ENCODE measurements at regions not wholly inside any gene's neighbourhood (a gene's known extent, or its start where the extent isn't known, plus 50 kb on each side); places are given as distances from the start of the nearest gene placed in this dataset.

DNA sequence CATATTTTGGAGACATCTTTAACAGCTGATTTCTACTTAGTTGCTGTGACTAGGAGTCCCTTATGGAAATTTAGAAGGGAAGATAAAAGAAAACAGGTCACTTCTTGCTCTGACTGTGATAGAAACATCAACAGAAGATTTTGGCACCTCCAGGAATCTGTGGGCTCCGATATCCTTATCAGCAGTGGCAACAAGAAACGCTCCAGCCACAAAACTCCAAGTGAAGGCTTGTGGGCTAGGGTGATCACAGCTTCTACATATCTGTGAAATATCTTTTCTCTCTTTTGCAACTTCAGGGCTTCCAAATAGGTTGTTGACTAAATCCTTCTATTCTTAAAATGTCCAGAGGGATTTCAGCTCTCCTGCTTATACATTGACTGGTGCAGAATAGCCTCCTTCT is 1625.5 kb upstream of the CDH6 start:
- no peak overlapping the region for H3K27ac ChIP-seq
- TF ChIP-seq, protein P1, sequence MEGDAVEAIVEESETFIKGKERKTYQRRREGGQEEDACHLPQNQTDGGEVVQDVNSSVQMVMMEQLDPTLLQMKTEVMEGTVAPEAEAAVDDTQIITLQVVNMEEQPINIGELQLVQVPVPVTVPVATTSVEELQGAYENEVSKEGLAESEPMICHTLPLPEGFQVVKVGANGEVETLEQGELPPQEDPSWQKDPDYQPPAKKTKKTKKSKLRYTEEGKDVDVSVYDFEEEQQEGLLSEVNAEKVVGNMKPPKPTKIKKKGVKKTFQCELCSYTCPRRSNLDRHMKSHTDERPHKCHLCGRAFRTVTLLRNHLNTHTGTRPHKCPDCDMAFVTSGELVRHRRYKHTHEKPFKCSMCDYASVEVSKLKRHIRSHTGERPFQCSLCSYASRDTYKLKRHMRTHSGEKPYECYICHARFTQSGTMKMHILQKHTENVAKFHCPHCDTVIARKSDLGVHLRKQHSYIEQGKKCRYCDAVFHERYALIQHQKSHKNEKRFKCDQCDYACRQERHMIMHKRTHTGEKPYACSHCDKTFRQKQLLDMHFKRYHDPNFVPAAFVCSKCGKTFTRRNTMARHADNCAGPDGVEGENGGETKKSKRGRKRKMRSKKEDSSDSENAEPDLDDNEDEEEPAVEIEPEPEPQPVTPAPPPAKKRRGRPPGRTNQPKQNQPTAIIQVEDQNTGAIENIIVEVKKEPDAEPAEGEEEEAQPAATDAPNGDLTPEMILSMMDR (conservative IDR thresholded peaks at IDR 0.05) = no peak

DNA sequence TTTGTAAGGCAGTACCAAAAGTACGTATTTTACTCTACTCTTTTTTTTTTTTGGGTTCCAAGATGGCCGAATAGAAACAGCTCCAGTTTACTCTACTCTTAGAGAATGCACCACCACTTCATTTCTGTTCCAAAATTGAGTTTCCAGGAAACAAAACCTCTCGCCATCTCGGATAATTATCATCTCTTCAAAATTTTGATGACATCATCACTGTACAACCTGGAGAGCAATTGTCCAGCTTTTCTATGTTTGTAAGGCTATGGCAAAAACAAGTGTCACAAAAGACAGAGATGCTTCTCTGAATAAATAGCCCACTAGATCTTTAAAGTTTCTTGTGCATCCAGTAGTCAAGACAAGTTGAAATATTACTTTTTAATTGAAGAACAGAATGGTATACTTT is 1631.9 kb upstream of the CDH6 start:
- TF ChIP-seq, protein P1 (conservative IDR thresholded peaks at IDR 0.05) = no peak
- no peak overlapping the region for H3K27ac ChIP-seq

DNA sequence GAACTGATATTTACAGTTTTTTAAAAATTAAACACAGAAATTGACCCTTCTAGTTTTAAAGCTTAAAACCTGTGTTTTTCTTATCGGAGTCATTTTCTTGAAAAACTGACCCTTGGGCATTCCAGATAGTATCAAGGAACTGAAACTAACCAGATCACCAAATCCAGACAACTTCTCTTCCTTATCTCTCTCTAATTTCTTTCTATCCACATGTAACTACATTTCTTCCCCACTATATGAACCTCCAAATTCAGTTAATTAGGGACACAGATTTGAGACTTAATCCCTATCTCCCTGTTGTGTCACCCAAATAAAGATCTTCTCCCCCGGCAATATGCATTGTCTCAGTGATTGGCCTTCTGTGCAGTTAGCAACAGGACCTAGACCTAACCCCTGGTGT is 1643.0 kb upstream of the CDH6 start:
- TF ChIP-seq, protein P1 (conservative IDR thresholded peaks at IDR 0.05) = no peak

DNA sequence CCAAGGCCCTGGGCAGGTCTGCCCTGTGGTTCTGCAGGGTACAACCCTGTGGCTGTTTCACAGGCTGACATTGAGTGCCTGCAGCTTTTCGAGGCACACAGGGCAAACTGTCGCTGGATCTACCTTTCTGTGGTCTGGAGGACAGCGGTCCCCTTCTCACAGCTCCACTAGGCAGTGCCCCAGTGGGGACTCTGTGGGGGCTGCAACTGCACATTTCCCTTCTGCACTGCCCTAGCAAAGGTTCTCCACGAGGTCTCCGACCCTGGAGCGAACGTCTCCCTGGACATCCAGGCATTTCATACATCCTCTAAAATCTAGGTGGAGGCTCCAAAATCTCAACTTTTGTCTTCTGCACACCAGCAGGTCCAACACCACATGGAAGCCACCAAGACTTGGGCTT is 1645.2 kb upstream of the CDH6 start:
- H3K27ac ChIP-seq = no peak overlapping the region
- TF ChIP-seq, protein P1 (conservative IDR thresholded peaks at IDR 0.05) = no peak

More for the DNA sequence above, 1643.0 kb upstream of the CDH6 start:
- no peak overlapping the region for H3K27ac ChIP-seq

DNA sequence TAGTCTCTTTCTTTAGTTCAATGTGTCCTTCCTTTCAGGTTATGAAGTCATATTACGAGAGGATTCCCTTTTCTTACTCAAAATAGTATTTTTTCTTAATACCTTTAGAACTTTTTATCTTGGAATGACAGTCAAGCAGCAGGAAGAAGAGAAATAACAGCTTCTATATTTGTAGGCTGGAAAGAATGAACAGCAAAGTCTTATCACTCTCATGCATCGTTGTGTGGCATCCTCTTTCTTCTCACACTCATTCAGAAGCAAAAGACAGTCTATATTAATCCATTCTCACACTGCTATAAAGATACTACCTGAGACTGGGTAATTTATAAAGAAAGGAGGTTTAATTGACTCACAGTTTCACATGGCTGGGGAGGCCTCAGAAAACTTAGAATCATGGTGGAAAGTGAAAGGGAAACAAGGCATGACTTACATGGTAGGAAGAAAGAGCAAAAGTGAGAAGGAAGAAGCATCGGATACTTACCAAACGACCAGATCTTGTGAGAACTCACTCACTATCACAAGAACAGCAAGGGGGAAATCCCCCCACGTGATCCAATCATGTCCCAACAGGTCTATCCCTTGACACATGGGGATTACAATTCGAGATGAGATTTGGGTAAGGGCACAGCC is 1646.1 kb upstream of the CDH6 start:
- TF ChIP-seq, protein P1 (conservative IDR thresholded peaks at IDR 0.05) = no peak
- no peak overlapping the region for H3K27ac ChIP-seq

DNA sequence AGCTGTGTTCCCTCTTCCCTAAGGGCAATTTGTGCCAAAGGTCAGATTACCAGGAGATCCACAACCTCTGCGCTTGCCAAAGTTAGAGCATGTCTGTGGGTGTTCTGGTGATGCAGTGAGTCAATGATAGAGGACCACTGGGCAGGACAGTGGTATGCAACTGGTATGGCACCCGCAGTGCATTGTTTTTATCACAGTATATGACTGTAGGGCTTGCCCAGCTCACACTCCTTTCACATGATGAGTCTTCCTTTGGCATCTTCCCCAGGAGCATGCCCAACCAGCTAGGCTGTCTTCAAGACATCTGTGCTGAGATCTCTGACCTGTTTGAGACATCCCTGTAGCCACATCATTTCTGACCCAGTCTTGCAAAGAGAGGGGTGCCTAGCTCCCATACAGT is 1650.0 kb upstream of the CDH6 start:
- TF ChIP-seq, protein P1 (conservative IDR thresholded peaks at IDR 0.05) = no peak
- no peak overlapping the region for H3K27ac ChIP-seq

DNA sequence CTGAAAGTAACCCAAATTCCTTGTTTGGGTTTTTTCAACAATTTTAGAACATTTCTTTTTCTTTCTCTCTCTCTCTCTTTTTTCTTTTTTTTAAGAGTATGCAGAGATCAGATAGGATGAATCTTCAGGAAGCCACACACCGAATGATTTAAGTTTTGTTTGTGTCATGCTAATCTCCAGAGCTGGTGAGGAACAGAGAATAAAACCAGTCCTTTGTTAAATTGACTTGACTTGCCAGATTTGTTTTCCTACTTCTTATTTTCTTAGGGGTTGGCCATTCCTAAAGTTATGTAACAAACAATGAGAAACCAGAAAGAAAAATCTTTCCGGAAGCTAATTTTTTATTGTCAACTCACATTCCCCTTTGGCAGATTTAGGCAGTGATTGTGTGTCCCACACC is 1669.3 kb upstream of the CDH6 start:
- H3K27ac ChIP-seq = no peak overlapping the region

More for the DNA sequence above, 1669.3 kb upstream of the CDH6 start:
- TF ChIP-seq, protein P1 (conservative IDR thresholded peaks at IDR 0.05) = no peak

Measured in VCaP (cell line).